GM21390 (cell line): ENCODE measurements at regions not wholly inside any gene's neighbourhood (a gene's known extent, or its start where the extent isn't known, plus 50 kb on each side); places are given as distances from the start of the nearest gene placed in this dataset.
A peak's percentile ranks its signal among the peaks of the same experiment; 100 is the strongest.

Experiments
- ATAC-seq: cut with Tn5 transposase; IDR thresholded peaks from one replicate; pipeline ENCODE4 v1.9.1; 2021; ENCODE audit not compliant: unreplicated experiment

DNA sequence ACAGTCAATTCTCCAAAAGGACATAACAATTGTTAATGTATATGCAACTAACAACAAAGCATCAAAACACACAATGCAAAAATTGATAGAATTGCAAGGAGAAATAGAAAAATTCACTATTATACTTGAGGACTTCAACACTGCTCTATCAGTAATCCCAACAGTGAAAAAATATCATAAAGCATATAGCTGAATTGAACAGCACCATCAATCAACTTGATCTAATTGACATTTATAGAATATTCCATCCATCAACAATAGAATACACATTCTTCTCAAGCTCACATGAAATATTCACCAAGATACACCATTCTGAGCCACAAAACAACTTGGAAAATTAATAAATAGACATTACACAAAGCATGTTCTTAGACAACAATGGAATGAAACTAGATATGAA, 60.1 kb upstream of the ASXL3 start:
- no peak for ATAC-seq

DNA sequence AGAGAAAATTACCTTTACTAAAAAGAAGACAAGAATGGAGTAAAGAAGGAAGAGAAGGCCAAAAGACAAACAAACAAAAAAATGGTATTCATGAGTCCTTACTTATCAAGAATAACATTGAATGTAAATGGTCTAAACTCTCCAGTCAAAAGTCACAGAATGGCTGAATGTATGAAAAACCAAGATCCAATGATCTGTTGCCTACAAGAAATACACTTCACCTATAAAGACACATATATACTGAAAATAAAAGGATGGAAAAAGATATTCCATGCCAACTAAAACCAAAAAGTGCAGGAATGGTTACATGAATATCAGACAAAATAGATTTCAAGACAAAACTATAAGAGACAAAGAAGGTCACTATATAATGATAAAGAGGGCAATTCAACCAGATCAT, 65.0 kb upstream of the ASXL3 start:
- ATAC-seq = no peak

DNA sequence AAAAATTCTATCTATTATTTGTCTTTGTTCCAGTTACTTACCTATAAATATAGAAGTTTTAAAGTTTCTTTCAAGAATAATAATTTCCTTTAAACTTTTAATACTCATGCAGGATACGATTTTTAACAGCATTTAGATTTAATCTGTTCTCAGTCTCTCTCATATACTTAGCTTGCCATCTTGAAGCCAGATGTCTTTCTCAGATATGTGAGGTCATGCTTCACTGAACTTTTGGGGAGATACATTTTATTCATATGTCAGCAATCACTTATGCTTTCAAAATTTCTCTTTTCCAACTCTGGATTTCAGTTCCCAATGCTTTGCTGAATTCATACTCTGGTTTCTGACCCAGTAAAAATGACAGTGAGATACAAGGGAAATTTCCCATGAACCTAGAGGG, 66.5 kb upstream of the CCDC178 start:
- no peak for ATAC-seq

DNA sequence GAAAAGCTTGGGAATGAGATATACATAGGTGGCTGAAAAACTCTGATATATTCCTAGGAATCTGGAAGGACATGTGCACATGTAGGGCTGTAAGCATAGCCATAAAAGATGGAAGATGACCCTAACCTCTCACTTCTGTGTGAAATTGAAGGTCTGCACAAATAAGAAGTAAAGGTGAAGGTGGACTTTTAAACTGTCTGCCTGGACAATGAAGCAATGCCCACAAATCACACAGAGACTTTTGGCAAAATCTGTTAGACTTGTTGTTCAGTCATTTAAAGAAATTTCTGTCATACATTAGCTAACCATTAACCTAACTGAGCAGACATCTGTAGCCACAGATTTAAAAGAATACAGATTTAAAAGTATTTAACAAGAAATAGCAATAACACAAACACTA, 65.3 kb upstream of the CCDC178 start:
- ATAC-seq = no peak

- no peak for ATAC-seq
Measured at GRCh38 chr18:33505297-33505696, 64.8 kb upstream of the CCDC178 start.

DNA sequence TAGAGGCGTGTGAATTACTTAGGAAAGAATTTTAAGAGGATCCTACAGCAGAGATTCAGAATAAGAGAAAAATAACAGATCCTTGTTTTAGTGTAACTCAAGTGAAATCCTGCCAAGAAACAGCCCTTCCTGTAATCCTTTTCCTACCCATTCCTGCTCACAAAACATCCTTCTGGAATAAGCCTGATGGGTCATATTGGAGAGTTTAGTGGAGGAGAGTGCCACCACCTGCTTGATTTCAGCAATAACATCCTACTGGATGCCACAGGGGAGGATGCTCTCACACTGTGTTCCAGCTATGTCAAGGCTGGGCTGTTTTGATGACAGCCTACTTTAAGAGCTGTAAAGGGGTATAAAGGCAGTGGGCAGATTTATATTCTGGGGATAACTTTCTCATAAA, 54.8 kb upstream of the CCDC178 start:
- peak; percentile 54 for ATAC-seq
